ENCODE measurements at regions not wholly inside any gene's neighbourhood (a gene's known extent, or its start where the extent isn't known, plus 50 kb on each side); places are given as distances from the start of the nearest gene placed in this dataset.

- TF ChIP-seq CTCF (IDR thresholded peaks at IDR 0.05; ENCODE audit: borderline replicate concordance, extremely low read depth, low read length, poor library complexity, severe bottlenecking) (no peak), EZH2 (IDR thresholded peaks at IDR 0.05; ENCODE audit: borderline replicate concordance, low read depth, low read length, severe bottlenecking) (no peak)
Observed at GRCh38 chr2:238994432-238994831, 146.5 kb downstream of the TWIST2 start.

Data from DND-41 (cell line).